ENCODE measurements at regions not wholly inside any gene's neighbourhood (a gene's known extent, or its start where the extent isn't known, plus 50 kb on each side); places are given as distances from the start of the nearest gene placed in this dataset.

GRCh38 chr10:113980408-113981087 lies 63.1 kb upstream of the ADRB1 start:
- H3K4me3 ChIP-seq (ENCODE audit: control insufficient read depth, low read depth, low read length), result no peak overlapping the region
- DNase-seq (ENCODE audit: low read depth), result no peak
- peak; percentile 31 for TF ChIP-seq CTCF (conservative IDR thresholded peaks at IDR 0.05; ENCODE audit: control insufficient read depth, insufficient read depth, low read depth, low read length)

DNA sequence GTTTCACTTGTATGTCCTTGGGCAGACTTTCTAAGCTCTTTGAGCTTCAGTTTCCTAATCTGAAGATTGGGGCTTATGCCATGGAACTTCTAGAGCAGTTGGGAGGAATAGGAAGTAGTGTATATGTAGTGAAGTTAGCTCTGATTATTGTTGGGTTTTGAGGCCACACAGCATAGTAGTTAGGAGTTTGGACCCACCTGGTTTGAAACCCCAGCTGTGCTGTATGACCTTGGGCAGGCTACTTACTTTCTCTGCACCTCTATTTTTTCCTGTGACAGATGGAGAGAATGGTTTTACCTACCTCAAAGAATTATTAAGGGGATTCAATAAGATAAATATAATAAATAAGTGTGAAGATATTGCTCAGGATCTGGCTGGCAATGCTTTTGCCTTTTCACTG lies 61.4 kb upstream of the ADRB1 start:
- no peak for TF ChIP-seq CTCF (conservative IDR thresholded peaks at IDR 0.05; ENCODE audit: control insufficient read depth, insufficient read depth, low read depth, low read length)
- no peak overlapping the region for H3K4me3 ChIP-seq (ENCODE audit: control insufficient read depth, low read depth, low read length)

DNA sequence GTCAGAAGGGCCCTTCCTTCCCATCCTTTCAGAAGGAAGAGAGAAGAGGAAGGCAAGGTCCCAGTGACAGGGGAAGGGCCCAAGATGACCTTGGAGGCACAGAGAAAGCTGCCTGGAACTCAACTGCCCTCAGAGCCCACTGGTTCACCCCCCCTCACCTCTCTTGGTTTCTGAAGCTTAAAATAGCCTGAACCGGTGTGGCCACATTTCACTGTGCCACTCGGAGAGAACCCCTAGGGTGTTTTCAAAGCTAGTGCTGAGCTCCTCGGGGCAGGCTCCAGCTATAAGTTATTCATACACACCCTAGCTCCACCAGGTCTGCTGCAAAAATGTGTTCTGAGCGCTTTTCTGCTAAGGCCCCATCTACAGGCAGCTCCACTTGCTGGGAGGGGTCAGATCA lies 60.9 kb upstream of the ADRB1 start:
- no peak for TF ChIP-seq CTCF (conservative IDR thresholded peaks at IDR 0.05; ENCODE audit: control insufficient read depth, insufficient read depth, low read depth, low read length)
- no peak for DNase-seq (ENCODE audit: low read depth)
- H3K4me3 ChIP-seq (ENCODE audit: control insufficient read depth, low read depth, low read length), result no peak overlapping the region

More for the DNA sequence above, 61.4 kb upstream of the ADRB1 start:
- DNase-seq (ENCODE audit: low read depth), result no peak

GRCh38 chr10:113983552-113983951 lies 60.1 kb upstream of the ADRB1 start:
- H3K4me3 ChIP-seq (ENCODE audit: control insufficient read depth, low read depth, low read length), result no peak overlapping the region
- DNase-seq (ENCODE audit: low read depth), result no peak
- TF ChIP-seq CTCF (conservative IDR thresholded peaks at IDR 0.05; ENCODE audit: control insufficient read depth, insufficient read depth, low read depth, low read length), result no peak

DNA sequence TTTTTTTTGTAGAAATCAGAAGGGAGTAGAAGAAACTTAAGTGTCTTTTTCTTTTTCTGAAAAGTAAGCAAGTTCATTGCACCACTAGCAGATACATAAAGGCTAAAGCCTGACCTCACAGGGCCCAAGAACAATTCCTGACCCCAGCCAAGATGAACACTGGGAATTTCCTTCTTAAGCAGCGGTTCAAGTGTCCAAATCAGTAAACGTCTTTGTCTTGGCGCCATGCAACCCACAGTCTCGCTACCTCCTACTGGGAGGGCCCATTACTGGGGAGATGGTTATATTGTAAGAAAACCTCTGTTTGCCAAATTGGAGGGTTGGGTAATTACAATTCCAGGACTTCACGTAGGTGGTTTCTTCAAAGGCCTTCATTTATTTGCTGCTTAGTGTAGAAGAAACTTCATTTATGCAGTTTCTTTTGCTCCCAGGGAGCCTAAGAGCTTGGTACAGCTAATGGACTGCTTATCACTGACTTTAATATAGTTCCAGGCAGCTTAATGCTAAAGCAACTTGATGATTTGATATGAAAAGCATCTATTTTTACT lies 58.3 kb upstream of the ADRB1 start:
- DNase-seq (ENCODE audit: low read depth), result no peak
- no peak for TF ChIP-seq CTCF (conservative IDR thresholded peaks at IDR 0.05; ENCODE audit: control insufficient read depth, insufficient read depth, low read depth, low read length)
- no peak overlapping the region for H3K4me3 ChIP-seq (ENCODE audit: control insufficient read depth, low read depth, low read length)

DNA sequence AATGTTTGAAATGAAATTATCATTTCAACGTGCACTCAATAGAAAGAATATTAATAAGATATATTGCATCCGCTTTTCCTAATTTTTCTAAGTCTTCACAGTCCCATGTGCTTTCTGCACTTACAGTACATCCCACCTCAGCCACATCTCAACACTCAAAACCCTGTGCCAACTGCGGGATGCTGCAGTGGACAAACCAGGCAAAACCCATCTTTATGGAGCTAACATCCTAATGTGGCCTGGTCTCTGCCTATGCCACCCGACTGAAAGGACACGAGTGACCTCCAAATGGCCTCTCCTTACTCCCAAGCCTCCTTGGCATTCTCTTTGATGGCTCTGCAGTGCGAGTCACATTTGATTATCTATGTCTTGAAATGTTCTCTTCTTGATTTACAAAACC lies 57.4 kb upstream of the ADRB1 start:
- no peak for DNase-seq (ENCODE audit: low read depth)
- TF ChIP-seq CTCF (conservative IDR thresholded peaks at IDR 0.05; ENCODE audit: control insufficient read depth, insufficient read depth, low read depth, low read length), result no peak
- no peak overlapping the region for H3K4me3 ChIP-seq (ENCODE audit: control insufficient read depth, low read depth, low read length)

All from fibroblast of mammary gland (primary cell).